ENCODE measurements at regions not wholly inside any gene's neighbourhood (a gene's known extent, or its start where the extent isn't known, plus 50 kb on each side); places are given as distances from the start of the nearest gene placed in this dataset.

DNA sequence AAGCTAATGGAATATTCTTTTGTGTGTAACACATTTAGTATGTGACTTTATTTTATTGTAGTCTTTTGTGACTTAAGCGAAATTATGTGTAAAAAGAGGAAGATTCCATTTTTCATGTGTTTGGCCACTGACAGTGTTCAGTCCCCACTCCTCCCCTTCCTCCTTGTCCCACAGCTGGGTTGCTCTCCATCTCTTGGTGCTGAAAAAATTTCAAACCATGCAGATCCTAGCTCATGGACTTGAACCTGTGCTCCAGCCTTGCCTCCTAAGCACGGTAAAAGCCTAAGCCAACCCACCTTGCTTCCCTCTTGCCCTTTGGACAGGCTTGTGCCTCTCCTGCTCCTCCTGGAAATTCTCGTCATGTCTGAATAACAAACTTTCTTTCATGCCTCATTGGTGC, 2008.5 kb upstream of the TENM3 start:
- WGBS, 5 donors = 52 to 85% (median 77%) methylated on average over 3 of the region's 3 CpGs
- DNase-seq = no peak

GRCh38 chr4:180240670-180241069, 2002.5 kb upstream of the TENM3 start:
- H3K36me3 ChIP-seq = no peaks in the 10 kb centered on the region
- H3K27me3 ChIP-seq (replicated peaks in 1 of 7) = no peaks in the 10 kb centered on the region
- intact Hi-C loops (cut with DNase I; ENCODE audit: low total_unique reads) = no loop called here
- H3K9me3 ChIP-seq = peaks cover 0 to 2% (median 0%) of the 10 kb centered on the region in 8 donors
- 19 to 36% (median 31%) methylated on average over 2 of the region's 2 CpGs for WGBS, 5 donors
- TF ChIP-seq POLR2AphosphoS5 (IDR thresholded peaks at IDR 0.05) = no peak
- TF ChIP-seq POLR2A (IDR thresholded peaks at IDR 0.05) = no peak
- no peak for TF ChIP-seq CTCF (IDR thresholded peaks at IDR 0.05 in 8 of 11, conservative IDR thresholded peaks at IDR 0.05 in 3 of 11)
- DNase-seq = no peak
- no peak overlapping the region for H3K4me3 ChIP-seq
- no peak overlapping the region for H3K27ac ChIP-seq
- H3K4me1 ChIP-seq = no peaks in the 10 kb centered on the region

More for the DNA sequence above, 2008.5 kb upstream of the TENM3 start:
- no peaks in the 10 kb centered on the region for H3K4me1 ChIP-seq
- H3K27ac ChIP-seq = no peak overlapping the region
- H3K36me3 ChIP-seq = no peaks in the 10 kb centered on the region
- H3K9me3 ChIP-seq = no peaks in the 10 kb centered on the region
- TF ChIP-seq POLR2AphosphoS5 (IDR thresholded peaks at IDR 0.05) (no peak), CTCF (IDR thresholded peaks at IDR 0.05 in 8 of 11, conservative IDR thresholded peaks at IDR 0.05 in 3 of 11) (no peak), POLR2A (IDR thresholded peaks at IDR 0.05) (no peak)
- H3K4me3 ChIP-seq = no peak overlapping the region
- intact Hi-C loops (cut with DNase I; ENCODE audit: low total_unique reads) = no loop called here
- H3K27me3 ChIP-seq (replicated peaks in 1 of 7) = no peaks in the 10 kb centered on the region

DNA sequence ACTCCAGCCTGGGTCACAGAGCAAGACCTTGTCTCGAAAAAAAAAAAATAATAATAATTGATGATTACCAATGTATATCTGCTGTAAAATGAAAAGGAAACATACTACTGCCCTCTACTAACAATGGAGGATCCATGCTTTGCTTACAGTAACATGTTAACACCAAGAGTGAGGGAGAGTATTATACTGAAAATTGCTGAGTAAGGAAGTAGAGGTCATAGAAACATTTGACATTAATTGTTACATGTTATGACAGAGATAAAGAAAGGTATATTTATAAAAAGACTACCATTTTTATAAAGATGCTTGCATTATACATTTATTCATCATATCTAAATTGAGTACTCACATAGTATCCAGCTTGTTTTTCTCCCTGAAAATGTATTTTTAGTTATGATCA, 1989.8 kb upstream of the TENM3 start:
- no peaks in the 10 kb centered on the region for H3K36me3 ChIP-seq
- no peaks in the 10 kb centered on the region for H3K4me1 ChIP-seq
- H3K27ac ChIP-seq = no peak overlapping the region
- no peaks in the 10 kb centered on the region for H3K9me3 ChIP-seq
- H3K4me3 ChIP-seq = no peak overlapping the region
- intact Hi-C loops (cut with DNase I; ENCODE audit: low total_unique reads) = no loop called here
- TF ChIP-seq POLR2A (IDR thresholded peaks at IDR 0.05) (no peak), CTCF (IDR thresholded peaks at IDR 0.05 in 8 of 11, conservative IDR thresholded peaks at IDR 0.05 in 3 of 11) (no peak), POLR2AphosphoS5 (IDR thresholded peaks at IDR 0.05) (no peak)
- H3K27me3 ChIP-seq (replicated peaks in 1 of 7) = no peaks in the 10 kb centered on the region
- no peak for DNase-seq
- 56 to 71% (median 71%) methylated on average over 1 of the region's 1 CpG for WGBS, 5 donors

DNA sequence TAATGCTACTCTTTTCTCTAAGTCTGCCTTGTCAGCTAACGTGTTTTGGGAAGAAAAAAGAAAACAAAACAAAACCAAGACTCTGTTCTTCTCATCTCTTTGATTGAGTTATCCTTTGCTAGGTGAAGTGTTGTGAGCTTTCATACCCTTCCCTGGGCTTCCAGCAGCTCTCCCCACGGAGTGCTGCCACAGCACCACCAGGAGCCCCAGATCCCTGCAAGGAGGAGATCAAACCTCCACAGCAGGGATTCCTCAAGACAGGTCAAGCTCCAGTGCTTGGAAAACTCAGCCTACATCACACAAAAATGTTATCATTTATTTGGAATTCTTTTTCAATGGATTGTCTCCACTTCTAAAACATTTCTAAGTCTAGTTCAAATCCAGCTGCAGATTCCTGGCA, 1981.9 kb upstream of the TENM3 start:
- 46 to 62% (median 54%) methylated on average over 2 of the region's 2 CpGs for WGBS, 5 donors
- H3K9me3 ChIP-seq = peaks cover 0 to 3% (median 0%) of the 10 kb centered on the region in 8 donors
- DNase-seq = no peak
- no peak overlapping the region for H3K27ac ChIP-seq
- H3K27me3 ChIP-seq (replicated peaks in 1 of 7) = no peaks in the 10 kb centered on the region
- H3K36me3 ChIP-seq = no peaks in the 10 kb centered on the region
- TF ChIP-seq POLR2AphosphoS5 (IDR thresholded peaks at IDR 0.05) = no peak
- no peak for TF ChIP-seq POLR2A (IDR thresholded peaks at IDR 0.05)
- no peak for TF ChIP-seq CTCF (IDR thresholded peaks at IDR 0.05 in 8 of 11, conservative IDR thresholded peaks at IDR 0.05 in 3 of 11)
- no peaks in the 10 kb centered on the region for H3K4me1 ChIP-seq
- H3K4me3 ChIP-seq = no peak overlapping the region
- intact Hi-C loops (cut with DNase I; ENCODE audit: low total_unique reads) = no loop called here
